ENCODE measurements at regions not wholly inside any gene's neighbourhood (a gene's known extent, or its start where the extent isn't known, plus 50 kb on each side); places are given as distances from the start of the nearest gene placed in this dataset.

- no peaks in the 10 kb centered on the region for H4K20me1 ChIP-seq (ENCODE audit: control insufficient read depth, extremely low read depth, insufficient read depth, low read length)
- no peak overlapping the region for H3K27ac ChIP-seq (ENCODE audit: insufficient read depth, low read length)
- DNase-seq (ENCODE audit: low read depth in 2 of 2), result no peak
- peaks cover 6% of the 10 kb centered on the region for H3K4me1 ChIP-seq (ENCODE audit: control insufficient read depth, extremely low read depth, insufficient read depth, low read length)
- no peaks in the 10 kb centered on the region for H3K36me3 ChIP-seq (ENCODE audit: control insufficient read depth, insufficient read depth, low read length)
- H3K27me3 ChIP-seq (ENCODE audit: control insufficient read depth, insufficient read depth, low read length), result no peaks in the 10 kb centered on the region
- TF ChIP-seq EZH2 (IDR thresholded peaks at IDR 0.05; ENCODE audit: low read length, missing control alignments), result no peak
- TF ChIP-seq CTCF (conservative IDR thresholded peaks at IDR 0.05 in 1 of 2, IDR thresholded peaks at IDR 0.05 in 1 of 2; ENCODE audit: low read depth in 1 of 2, low read length in 2 of 2), result no peak
- H3K9ac ChIP-seq (ENCODE audit: insufficient read depth, low read length), result no peak overlapping the region
- no peaks in the 10 kb centered on the region for H3K9me3 ChIP-seq (ENCODE audit: control insufficient read depth, insufficient read depth, low read depth, low read length)
- no peak overlapping the region for H2AFZ ChIP-seq (ENCODE audit: low read length)
- H3K4me2 ChIP-seq (ENCODE audit: extremely low read depth, insufficient read depth, low read length), result no peak overlapping the region
- H3K4me3 ChIP-seq (replicated peaks in 1 of 4; ENCODE audit: control extremely low read depth in 1 of 4, insufficient read depth in 1 of 4, low read depth in 3 of 4, low read length in 4 of 4), result no peak overlapping the region
- H3K79me2 ChIP-seq (ENCODE audit: control insufficient read depth, insufficient read depth, low read length), result no peaks in the 10 kb centered on the region
Observed at GRCh38 chr13:50140153-50140552, 124.9 kb downstream of the KCNRG start.

- H3K4me3 ChIP-seq (replicated peaks in 1 of 4; ENCODE audit: control extremely low read depth in 1 of 4, insufficient read depth in 1 of 4, low read depth in 3 of 4, low read length in 4 of 4), result no peak overlapping the region
- no peaks in the 10 kb centered on the region for H3K36me3 ChIP-seq (ENCODE audit: control insufficient read depth, insufficient read depth, low read length)
- no peaks in the 10 kb centered on the region for H3K27me3 ChIP-seq (ENCODE audit: control insufficient read depth, insufficient read depth, low read length)
- H3K9ac ChIP-seq (ENCODE audit: insufficient read depth, low read length), result no peak overlapping the region
- H3K27ac ChIP-seq (ENCODE audit: insufficient read depth, low read length), result no peak overlapping the region
- H3K4me2 ChIP-seq (ENCODE audit: extremely low read depth, insufficient read depth, low read length), result peak overlapping the region; percentile 68
- no peaks in the 10 kb centered on the region for H3K79me2 ChIP-seq (ENCODE audit: control insufficient read depth, insufficient read depth, low read length)
- peaks cover 6% of the 10 kb centered on the region for H3K4me1 ChIP-seq (ENCODE audit: control insufficient read depth, extremely low read depth, insufficient read depth, low read length)
- peak overlapping the region; percentile 78 for H2AFZ ChIP-seq (ENCODE audit: low read length)
- DNase-seq (ENCODE audit: low read depth in 2 of 2), result peak in 1 of 2 donors; percentile 28
- H4K20me1 ChIP-seq (ENCODE audit: control insufficient read depth, extremely low read depth, insufficient read depth, low read length), result no peaks in the 10 kb centered on the region
- no peak for TF ChIP-seq EZH2 (IDR thresholded peaks at IDR 0.05; ENCODE audit: low read length, missing control alignments)
- no peak for TF ChIP-seq CTCF (conservative IDR thresholded peaks at IDR 0.05 in 1 of 2, IDR thresholded peaks at IDR 0.05 in 1 of 2; ENCODE audit: low read depth in 1 of 2, low read length in 2 of 2)
- H3K9me3 ChIP-seq (ENCODE audit: control insufficient read depth, insufficient read depth, low read depth, low read length), result no peaks in the 10 kb centered on the region
Observed at GRCh38 chr13:50140581-50141374, 125.5 kb downstream of the KCNRG start.

- H3K79me2 ChIP-seq (ENCODE audit: control insufficient read depth, insufficient read depth, low read length), result no peaks in the 10 kb centered on the region
- H2AFZ ChIP-seq (ENCODE audit: low read length), result peak overlapping the region; percentile 78
- DNase-seq (ENCODE audit: low read depth in 2 of 2), result no peak
- H3K27me3 ChIP-seq (ENCODE audit: control insufficient read depth, insufficient read depth, low read length), result no peaks in the 10 kb centered on the region
- no peak overlapping the region for H3K9ac ChIP-seq (ENCODE audit: insufficient read depth, low read length)
- H3K4me2 ChIP-seq (ENCODE audit: extremely low read depth, insufficient read depth, low read length), result peak overlapping the region; percentile 68
- no peak overlapping the region for H3K27ac ChIP-seq (ENCODE audit: insufficient read depth, low read length)
- H4K20me1 ChIP-seq (ENCODE audit: control insufficient read depth, extremely low read depth, insufficient read depth, low read length), result no peaks in the 10 kb centered on the region
- H3K9me3 ChIP-seq (ENCODE audit: control insufficient read depth, insufficient read depth, low read depth, low read length), result no peaks in the 10 kb centered on the region
- H3K36me3 ChIP-seq (ENCODE audit: control insufficient read depth, insufficient read depth, low read length), result no peaks in the 10 kb centered on the region
- no peak overlapping the region for H3K4me3 ChIP-seq (replicated peaks in 1 of 4; ENCODE audit: control extremely low read depth in 1 of 4, insufficient read depth in 1 of 4, low read depth in 3 of 4, low read length in 4 of 4)
- TF ChIP-seq EZH2 (IDR thresholded peaks at IDR 0.05; ENCODE audit: low read length, missing control alignments) (no peak), CTCF (conservative IDR thresholded peaks at IDR 0.05 in 1 of 2, IDR thresholded peaks at IDR 0.05 in 1 of 2; ENCODE audit: low read depth in 1 of 2, low read length in 2 of 2) (no peak)
- H3K4me1 ChIP-seq (ENCODE audit: control insufficient read depth, extremely low read depth, insufficient read depth, low read length), result peaks cover 6% of the 10 kb centered on the region
Observed at GRCh38 chr13:50141375-50141975, 126.2 kb downstream of the KCNRG start.

Data from fibroblast of lung (primary cell).